ENCODE measurements at regions not wholly inside any gene's neighbourhood (a gene's known extent, or its start where the extent isn't known, plus 50 kb on each side); places are given as distances from the start of the nearest gene placed in this dataset.

GRCh38 chr11:130635937-130636630 is 187.6 kb downstream of the ADAMTS15 start:
- DNase-seq: no peak
- no peak overlapping the region for H3K4me3 Mint-ChIP-seq
- H3K4me1 Mint-ChIP-seq: peaks cover 2% of the 10 kb centered on the region
- peaks cover 36% of the 10 kb centered on the region for H3K27me3 Mint-ChIP-seq
- H3K9me3 ChIP-seq (ENCODE audit: control insufficient read depth, low read length, poor library complexity, severe bottlenecking): no peaks in the 10 kb centered on the region
- H3K36me3 Mint-ChIP-seq (ENCODE audit: low read depth): no peaks in the 10 kb centered on the region
- ATAC-seq: no peak
- H3K27ac Mint-ChIP-seq: no peak overlapping the region

DNA sequence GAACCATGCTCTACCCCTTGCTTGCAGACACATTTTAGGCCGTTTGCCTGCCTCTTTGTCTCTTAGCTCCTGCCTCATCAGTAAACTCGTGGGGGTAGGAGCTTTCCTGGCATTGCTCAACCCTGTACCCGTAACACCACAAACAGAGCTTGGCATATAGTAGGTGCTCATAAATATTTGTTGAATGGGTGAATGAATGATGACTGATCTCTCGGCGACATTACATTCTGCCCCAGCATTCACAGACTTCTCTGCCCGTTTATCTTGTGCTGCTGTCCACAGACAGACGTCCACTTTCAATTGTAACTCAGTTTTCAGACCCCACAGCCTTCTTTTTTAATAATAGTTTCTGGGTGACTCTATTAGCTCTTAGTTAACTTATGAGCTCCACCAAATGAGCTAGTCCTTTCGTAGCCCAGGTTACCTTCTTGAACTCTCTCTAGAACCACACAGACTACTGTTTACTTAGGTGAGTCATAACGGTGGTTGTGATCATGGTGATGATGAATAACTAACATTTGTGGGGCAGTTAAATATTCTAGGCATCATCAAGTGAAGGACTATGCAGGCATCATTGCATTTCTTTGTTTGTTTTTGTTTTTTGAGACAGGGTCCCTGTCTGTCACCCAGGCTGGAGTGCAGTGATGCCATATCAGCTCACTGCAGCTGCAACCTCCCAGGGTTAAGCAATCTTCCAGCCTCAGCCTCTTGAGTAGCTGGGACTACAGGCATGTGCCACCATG is 188.4 kb downstream of the ADAMTS15 start:
- Mint-ChIP-seq H3K4me1 (peaks cover 2% of the 10 kb centered on the region), H3K27me3 (peaks cover 34% of the 10 kb centered on the region), H3K27ac (no peak overlapping the region), H3K36me3 (ENCODE audit: low read depth) (no peaks in the 10 kb centered on the region), H3K4me3 (no peak overlapping the region)
- no peak for ATAC-seq
- H3K9me3 ChIP-seq (ENCODE audit: control insufficient read depth, low read length, poor library complexity, severe bottlenecking): no peaks in the 10 kb centered on the region
- no peak for DNase-seq

DNA sequence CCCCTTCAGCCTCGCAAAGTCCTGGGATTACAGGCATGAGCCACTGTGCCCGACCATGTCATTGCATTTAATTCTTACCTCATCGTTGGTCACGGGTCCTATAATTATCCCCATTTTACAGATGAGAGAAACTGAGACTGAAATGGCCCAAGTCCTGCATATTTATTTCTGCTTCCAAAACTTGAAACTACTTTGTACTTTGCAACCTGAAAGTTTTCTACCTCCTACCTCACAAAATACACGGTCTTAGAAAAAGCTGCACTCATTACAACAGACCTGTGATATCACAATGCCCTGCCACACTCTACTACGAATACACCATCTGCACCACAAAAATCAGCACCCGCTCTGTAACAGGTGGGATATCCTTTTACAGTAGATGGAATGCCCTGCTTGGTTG is 189.1 kb downstream of the ADAMTS15 start:
- H3K9me3 ChIP-seq (ENCODE audit: control insufficient read depth, low read length, poor library complexity, severe bottlenecking): no peaks in the 10 kb centered on the region
- no peak for DNase-seq
- peaks cover 30% of the 10 kb centered on the region for H3K27me3 Mint-ChIP-seq
- no peak overlapping the region for H3K4me3 Mint-ChIP-seq
- no peak for ATAC-seq
- no peaks in the 10 kb centered on the region for H3K36me3 Mint-ChIP-seq (ENCODE audit: low read depth)
- H3K27ac Mint-ChIP-seq: no peak overlapping the region
- peaks cover 2% of the 10 kb centered on the region for H3K4me1 Mint-ChIP-seq

DNA sequence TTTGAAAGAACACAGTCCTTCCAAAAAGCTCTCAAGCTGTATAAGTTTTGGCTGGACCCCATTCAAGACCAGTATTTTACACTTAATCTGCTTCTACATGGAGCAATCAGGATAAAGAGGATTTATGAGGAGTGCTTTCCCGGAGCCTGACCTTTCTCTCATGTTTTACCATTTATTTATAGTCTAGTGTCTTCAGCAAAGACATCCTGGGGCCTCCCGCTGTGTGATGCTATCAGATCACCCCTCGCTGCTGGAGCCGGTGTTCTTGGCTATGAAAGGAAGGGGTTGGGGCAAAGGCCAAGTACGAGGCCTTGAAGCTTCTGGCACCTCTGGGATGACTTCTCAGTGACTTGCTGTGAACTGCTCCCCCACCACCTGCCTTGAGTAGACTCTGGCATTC is 189.6 kb downstream of the ADAMTS15 start:
- no peak for ATAC-seq
- no peaks in the 10 kb centered on the region for H3K9me3 ChIP-seq (ENCODE audit: control insufficient read depth, low read length, poor library complexity, severe bottlenecking)
- DNase-seq: no peak
- Mint-ChIP-seq H3K27me3 (peaks cover 33% of the 10 kb centered on the region), H3K4me1 (peaks cover 2% of the 10 kb centered on the region), H3K4me3 (no peak overlapping the region), H3K27ac (no peak overlapping the region), H3K36me3 (ENCODE audit: low read depth) (no peaks in the 10 kb centered on the region)

- no peaks in the 10 kb centered on the region for H3K9me3 ChIP-seq (ENCODE audit: control insufficient read depth, low read length, poor library complexity, severe bottlenecking)
- DNase-seq: no peak
- H3K4me1 Mint-ChIP-seq: peaks cover 2% of the 10 kb centered on the region
- H3K27me3 Mint-ChIP-seq: peaks cover 33% of the 10 kb centered on the region
- H3K36me3 Mint-ChIP-seq (ENCODE audit: low read depth): no peaks in the 10 kb centered on the region
- ATAC-seq: no peak
- H3K27ac Mint-ChIP-seq: no peak overlapping the region
- no peak overlapping the region for H3K4me3 Mint-ChIP-seq
Measured at GRCh38 chr11:130638624-130639023, 190.2 kb downstream of the ADAMTS15 start.

DNA sequence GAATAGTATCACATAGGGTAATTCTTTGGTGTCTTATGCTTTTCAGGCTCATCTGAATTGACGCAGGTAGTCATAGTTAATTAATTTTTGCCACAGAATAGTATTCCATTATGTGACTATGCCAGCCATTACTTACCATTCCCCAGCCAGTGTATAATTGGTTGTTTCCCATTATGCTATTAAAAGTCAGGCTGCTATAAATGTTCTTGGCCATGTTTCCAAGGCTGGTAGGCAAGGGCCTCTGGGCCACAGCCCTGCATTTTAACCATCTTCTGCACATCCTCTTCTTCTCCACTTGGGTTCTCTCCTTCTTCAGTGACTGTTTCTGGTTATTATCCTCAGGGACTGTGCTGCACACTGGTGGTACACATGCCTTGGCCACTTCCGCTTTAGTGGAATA is 190.9 kb downstream of the ADAMTS15 start:
- H3K27ac Mint-ChIP-seq: no peak overlapping the region
- no peaks in the 10 kb centered on the region for H3K36me3 Mint-ChIP-seq (ENCODE audit: low read depth)
- H3K27me3 Mint-ChIP-seq: peaks cover 30% of the 10 kb centered on the region
- no peak for ATAC-seq
- H3K4me3 Mint-ChIP-seq: no peak overlapping the region
- DNase-seq: no peak
- peaks cover 2% of the 10 kb centered on the region for H3K4me1 Mint-ChIP-seq
- no peaks in the 10 kb centered on the region for H3K9me3 ChIP-seq (ENCODE audit: control insufficient read depth, low read length, poor library complexity, severe bottlenecking)

DNA sequence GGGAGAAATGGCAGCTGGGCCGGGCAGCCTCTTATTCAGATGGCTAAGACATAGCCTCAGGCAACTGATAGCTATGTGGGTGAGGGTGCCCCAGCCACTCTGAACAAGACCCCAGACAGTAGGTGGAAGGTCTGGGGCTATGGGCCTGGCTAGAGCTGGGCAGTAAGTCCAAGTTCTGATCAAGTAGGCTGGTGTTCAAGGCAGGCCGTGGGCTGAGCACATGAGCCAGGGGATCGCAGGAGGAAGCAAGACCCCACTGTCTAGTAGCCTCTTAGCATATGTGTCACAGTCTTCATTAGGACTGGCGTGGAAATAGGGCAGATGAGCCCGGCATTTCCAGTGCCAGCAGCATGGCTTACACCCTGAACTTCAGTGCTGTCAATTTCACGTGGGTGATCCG is 192.1 kb downstream of the ADAMTS15 start:
- no peak for ATAC-seq
- H3K9me3 ChIP-seq (ENCODE audit: control insufficient read depth, low read length, poor library complexity, severe bottlenecking): no peaks in the 10 kb centered on the region
- H3K36me3 Mint-ChIP-seq (ENCODE audit: low read depth): no peaks in the 10 kb centered on the region
- peaks cover 2% of the 10 kb centered on the region for H3K4me1 Mint-ChIP-seq
- H3K27ac Mint-ChIP-seq: no peak overlapping the region
- DNase-seq: no peak
- no peak overlapping the region for H3K4me3 Mint-ChIP-seq
- H3K27me3 Mint-ChIP-seq: peaks cover 18% of the 10 kb centered on the region

DNA sequence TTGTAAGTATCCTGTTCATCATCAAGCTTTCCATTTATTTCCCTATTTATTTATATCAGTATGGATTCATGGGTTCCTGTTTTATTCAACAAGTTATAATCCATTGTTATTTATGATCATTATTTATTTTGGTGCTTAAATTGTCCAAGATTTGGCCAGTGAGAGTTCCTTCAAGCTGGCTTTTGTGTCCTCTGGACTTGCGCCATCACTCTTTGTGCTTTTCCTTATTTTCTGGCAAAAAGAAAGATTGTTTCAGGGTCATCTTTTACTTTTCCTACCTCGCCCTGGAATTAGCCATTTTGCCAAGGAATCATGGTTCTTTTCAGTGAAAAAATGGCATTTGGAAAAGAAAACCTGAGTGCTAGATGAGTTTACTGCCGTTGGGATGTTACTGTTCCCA is 193.4 kb downstream of the ADAMTS15 start:
- DNase-seq (no peak), ATAC-seq (no peak)
- Mint-ChIP-seq H3K36me3 (ENCODE audit: low read depth) (no peaks in the 10 kb centered on the region), H3K4me3 (no peak overlapping the region), H3K4me1 (no peaks in the 10 kb centered on the region), H3K27ac (no peak overlapping the region), H3K27me3 (peaks cover 16% of the 10 kb centered on the region)
- no peaks in the 10 kb centered on the region for H3K9me3 ChIP-seq (ENCODE audit: control insufficient read depth, low read length, poor library complexity, severe bottlenecking)

- Mint-ChIP-seq H3K27me3 (peaks cover 12% of the 10 kb centered on the region), H3K27ac (no peak overlapping the region), H3K4me1 (no peaks in the 10 kb centered on the region), H3K36me3 (ENCODE audit: low read depth) (no peaks in the 10 kb centered on the region), H3K4me3 (no peak overlapping the region)
- no peaks in the 10 kb centered on the region for H3K9me3 ChIP-seq (ENCODE audit: control insufficient read depth, low read length, poor library complexity, severe bottlenecking)
- DNase-seq (no peak), ATAC-seq (no peak)
Measured at GRCh38 chr11:130642994-130643393, 194.5 kb downstream of the ADAMTS15 start.

DNA sequence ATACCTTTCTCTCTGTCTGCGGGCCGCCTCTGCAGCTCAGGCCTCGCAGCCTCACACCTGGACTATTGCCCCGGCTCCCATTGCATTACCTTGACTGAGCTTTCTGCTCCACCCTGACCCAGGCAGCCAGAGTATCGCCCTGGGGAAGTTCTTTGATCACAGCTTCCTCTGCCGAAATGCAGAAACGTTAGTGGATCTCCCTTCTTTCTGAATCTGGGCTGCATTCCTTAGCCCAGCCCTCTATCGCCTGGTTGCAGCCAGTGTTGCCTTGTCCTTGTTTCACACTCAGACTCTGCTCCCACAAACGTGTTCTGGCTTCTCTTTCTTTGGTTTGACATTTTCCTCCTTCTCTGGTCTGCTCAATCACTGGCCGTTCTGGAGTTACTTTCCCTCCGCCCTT is 195.7 kb downstream of the ADAMTS15 start:
- no peaks in the 10 kb centered on the region for H3K36me3 Mint-ChIP-seq (ENCODE audit: low read depth)
- H3K27ac Mint-ChIP-seq: no peak overlapping the region
- no peaks in the 10 kb centered on the region for H3K4me1 Mint-ChIP-seq
- peaks cover 7% of the 10 kb centered on the region for H3K27me3 Mint-ChIP-seq
- ATAC-seq (no peak), DNase-seq (no peak)
- H3K4me3 Mint-ChIP-seq: no peak overlapping the region
- no peaks in the 10 kb centered on the region for H3K9me3 ChIP-seq (ENCODE audit: control insufficient read depth, low read length, poor library complexity, severe bottlenecking)

- Mint-ChIP-seq H3K4me3 (no peak overlapping the region), H3K27ac (no peak overlapping the region)
Measured at GRCh38 chr11:130645164-130645842, 196.9 kb downstream of the ADAMTS15 start.

GRCh38 chr11:130645843-130646197 is 197.4 kb downstream of the ADAMTS15 start:
- no peak for ATAC-seq
- Mint-ChIP-seq H3K27ac (no peak overlapping the region), H3K4me1 (no peaks in the 10 kb centered on the region), H3K36me3 (ENCODE audit: low read depth) (no peaks in the 10 kb centered on the region), H3K27me3 (peaks cover 7% of the 10 kb centered on the region), H3K4me3 (no peak overlapping the region)
- no peak for DNase-seq
- H3K9me3 ChIP-seq (ENCODE audit: control insufficient read depth, low read length, poor library complexity, severe bottlenecking): no peaks in the 10 kb centered on the region

More at GRCh38 chr11:130645164-130645842, 196.9 kb downstream of the ADAMTS15 start:
- H3K27me3 Mint-ChIP-seq: peaks cover 7% of the 10 kb centered on the region
- no peak for DNase-seq
- no peaks in the 10 kb centered on the region for H3K36me3 Mint-ChIP-seq (ENCODE audit: low read depth)
- no peaks in the 10 kb centered on the region for H3K4me1 Mint-ChIP-seq
- ATAC-seq: no peak
- H3K9me3 ChIP-seq (ENCODE audit: control insufficient read depth, low read length, poor library complexity, severe bottlenecking): no peaks in the 10 kb centered on the region

DNA sequence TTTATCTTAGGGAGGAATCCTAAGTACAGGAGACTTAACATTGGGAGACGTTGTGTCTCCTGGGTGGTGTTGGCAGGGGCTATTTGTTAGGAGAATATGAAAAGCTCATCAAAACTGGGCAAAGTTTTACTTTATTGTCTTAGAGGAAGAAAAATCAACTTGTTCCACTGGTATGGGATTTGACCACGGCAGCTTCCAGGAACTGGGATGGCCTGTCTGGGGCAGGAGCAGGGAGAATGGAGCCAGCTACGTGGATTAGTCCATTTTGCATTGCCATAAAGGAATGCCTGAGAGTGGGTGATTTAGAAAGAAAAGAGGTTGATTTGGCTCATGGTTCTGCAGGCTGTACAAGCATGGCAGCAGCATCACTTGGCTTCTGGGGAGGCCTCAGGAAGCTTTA is 198.4 kb downstream of the ADAMTS15 start:
- H3K4me1 Mint-ChIP-seq: no peaks in the 10 kb centered on the region
- peaks cover 7% of the 10 kb centered on the region for H3K27me3 Mint-ChIP-seq
- H3K4me3 Mint-ChIP-seq: no peak overlapping the region
- no peaks in the 10 kb centered on the region for H3K9me3 ChIP-seq (ENCODE audit: control insufficient read depth, low read length, poor library complexity, severe bottlenecking)
- H3K36me3 Mint-ChIP-seq (ENCODE audit: low read depth): no peaks in the 10 kb centered on the region
- no peak for DNase-seq
- ATAC-seq: no peak
- no peak overlapping the region for H3K27ac Mint-ChIP-seq

Data from T-helper 17 cell (primary cell).